ENCODE measurements at regions not wholly inside any gene's neighbourhood (a gene's known extent, or its start where the extent isn't known, plus 50 kb on each side); places are given as distances from the start of the nearest gene placed in this dataset.

DNA sequence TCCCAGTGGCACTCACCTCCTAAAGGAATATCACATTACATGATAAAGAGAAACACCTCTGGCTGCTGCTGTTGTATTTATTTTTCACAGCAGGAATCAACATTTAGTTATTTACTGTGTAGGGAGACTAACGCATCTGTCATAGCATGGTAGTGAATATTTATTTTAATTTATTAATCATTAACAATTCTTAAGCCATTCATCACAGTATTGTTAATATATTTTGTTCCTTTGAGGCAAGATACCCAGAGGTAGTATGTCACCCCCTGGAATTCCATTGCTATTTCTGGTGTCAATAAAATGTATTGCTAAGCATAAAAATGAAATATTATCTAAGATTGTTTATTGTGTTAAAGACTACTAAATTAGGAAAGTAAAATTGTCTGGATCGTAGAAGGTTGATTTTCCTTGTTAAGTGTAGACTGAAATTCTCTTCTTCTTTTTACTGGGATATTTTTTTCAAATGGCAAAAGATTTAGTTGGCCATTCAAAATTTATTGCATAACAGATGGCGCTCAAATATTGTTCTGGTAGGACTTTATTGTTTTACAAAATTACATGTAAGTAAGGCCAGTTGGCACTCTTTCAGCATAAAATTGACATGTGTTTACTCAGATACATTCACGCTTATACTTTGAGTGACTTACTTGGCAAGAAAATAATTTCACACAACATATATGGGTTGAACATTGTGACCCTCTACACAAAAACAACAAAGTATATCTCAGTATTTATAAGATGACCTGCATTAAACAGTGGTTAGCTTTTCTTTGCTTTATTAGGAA is 1358.7 kb upstream of the SORCS1 start:
- no peak for TF ChIP-seq CTCF (conservative IDR thresholded peaks at IDR 0.05; ENCODE audit: low read length)
- no peak for TF ChIP-seq EZH2phosphoT487 (IDR thresholded peaks at IDR 0.05; ENCODE audit: borderline replicate concordance, low read depth, low read length)

All from OCI-LY7 (cell line).